Mononuclear cell (primary cell): ENCODE measurements at regions not wholly inside any gene's neighbourhood (a gene's known extent, or its start where the extent isn't known, plus 50 kb on each side); places are given as distances from the start of the nearest gene placed in this dataset.
"Not testable (repeated sequence)": the region's sequence is repeated elsewhere in the genome, so short reads cannot be mapped to it uniquely, and the experiment has no call there.

ENCODE experiments used
- H3K27me3 ChIP-seq: 2 replicates; pipeline ENCODE4 v1.6.0; 2011; ENCODE audit warnings: low read length, control low read depth; ENCODE audit not compliant: insufficient read depth
- H3K4me1 ChIP-seq: 2 replicates; pipeline ENCODE4 v1.5.1; 2011; ENCODE audit warnings: mild to moderate bottlenecking, low read length, control low read depth; ENCODE audit not compliant: insufficient read depth
- H3K4me3 ChIP-seq: 2 replicates; pipeline ENCODE4 v1.5.1; 2011; ENCODE audit warnings: mild to moderate bottlenecking, low read length, moderate library complexity
- H3K9me3 ChIP-seq: 2 replicates; pipeline ENCODE4 v1.5.1; 2011; ENCODE audit warnings: low read depth, mild to moderate bottlenecking, control low read depth, low read length

DNA sequence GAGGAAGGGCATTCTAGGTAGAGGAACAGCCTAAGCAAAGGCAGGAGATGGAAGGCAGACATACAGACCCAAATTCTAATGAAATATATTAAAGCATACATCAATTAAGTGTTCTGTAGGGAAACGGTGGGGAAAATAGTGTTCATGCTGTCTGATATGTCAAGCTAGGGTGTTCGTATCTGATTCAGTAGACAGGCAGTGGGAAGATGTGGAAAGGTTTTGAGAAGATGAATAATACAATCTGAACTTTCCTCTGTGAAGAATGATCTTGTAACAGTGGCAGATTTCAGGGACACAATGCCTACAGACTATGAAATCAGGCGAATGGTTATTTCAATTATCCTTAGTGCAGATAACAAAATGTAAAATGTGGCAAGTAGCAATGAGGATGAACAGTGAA lies 594.2 kb downstream of the KCTD12 start:
- Histone ChIP-seq H3K9me3 (no peaks in the 10 kb centered on the region), H3K27me3 (no peaks in the 10 kb centered on the region), H3K4me3 (no peak overlapping the region), H3K4me1 (no peaks in the 10 kb centered on the region)

DNA sequence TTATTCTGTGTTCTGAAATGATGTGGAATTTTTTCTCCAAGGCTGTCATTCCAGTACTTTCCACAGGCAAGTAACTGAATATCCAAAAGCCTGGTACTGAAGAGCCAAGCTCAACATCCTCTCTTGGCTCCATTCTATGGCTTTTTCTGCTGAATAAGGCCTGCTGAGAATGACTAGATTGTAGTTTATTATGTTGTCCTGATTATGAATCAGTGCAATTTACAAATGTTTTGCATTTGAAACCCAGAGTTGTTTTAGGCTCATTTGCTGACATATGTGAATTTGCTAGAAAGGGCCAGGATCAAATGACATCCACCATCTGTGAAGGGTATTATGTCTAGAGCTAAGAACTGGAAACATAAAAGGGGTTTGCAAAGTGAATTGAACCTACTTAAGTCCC lies 596.6 kb downstream of the KCTD12 start:
- H3K9me3 ChIP-seq, result no peaks in the 10 kb centered on the region
- H3K4me1 ChIP-seq, result no peaks in the 10 kb centered on the region
- H3K4me3 ChIP-seq, result no peak overlapping the region
- no peaks in the 10 kb centered on the region for H3K27me3 ChIP-seq

DNA sequence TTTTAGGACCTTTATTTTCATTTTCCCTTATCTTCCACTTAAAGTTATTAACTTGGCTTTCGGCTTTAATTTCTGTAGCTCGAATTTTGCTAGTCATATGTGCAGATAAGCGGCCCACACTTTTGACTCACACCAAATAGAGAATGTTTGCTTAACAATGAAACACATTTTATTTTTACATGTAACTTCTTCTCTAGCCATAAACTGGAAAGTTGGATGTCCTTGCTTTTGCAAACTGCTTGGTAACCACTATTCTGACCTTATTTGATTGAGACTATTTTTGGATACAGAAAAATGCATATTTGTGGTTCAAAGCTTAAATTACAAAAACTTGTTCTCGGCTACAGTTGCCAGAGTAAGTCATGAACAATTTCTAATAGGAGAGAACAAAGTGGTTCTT lies 600.0 kb downstream of the KCTD12 start:
- no peaks in the 10 kb centered on the region for H3K27me3 ChIP-seq
- no peak overlapping the region for H3K4me3 ChIP-seq
- H3K4me1 ChIP-seq, result no peaks in the 10 kb centered on the region
- no peaks in the 10 kb centered on the region for H3K9me3 ChIP-seq

DNA sequence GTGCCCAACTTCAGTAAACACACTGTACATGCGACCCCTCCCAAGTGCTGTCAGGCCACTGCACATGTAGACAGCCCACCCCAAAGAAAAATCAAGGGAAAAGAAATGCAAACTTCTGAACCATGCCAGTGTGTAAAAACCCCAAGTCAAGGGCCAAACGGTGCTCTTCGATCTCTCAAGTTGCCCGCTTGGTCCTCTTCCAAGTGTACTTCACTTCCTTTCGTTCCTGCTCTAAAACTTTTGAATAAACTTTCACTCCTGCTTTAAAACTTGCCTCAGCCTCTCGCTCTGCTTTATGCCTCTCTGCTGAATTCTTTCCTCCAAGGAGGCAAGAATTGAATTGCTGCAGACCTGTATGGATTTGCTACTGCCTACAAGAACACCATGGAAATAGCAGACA lies 600.7 kb downstream of the KCTD12 start:
- H3K4me3 ChIP-seq, result no peak overlapping the region

DNA sequence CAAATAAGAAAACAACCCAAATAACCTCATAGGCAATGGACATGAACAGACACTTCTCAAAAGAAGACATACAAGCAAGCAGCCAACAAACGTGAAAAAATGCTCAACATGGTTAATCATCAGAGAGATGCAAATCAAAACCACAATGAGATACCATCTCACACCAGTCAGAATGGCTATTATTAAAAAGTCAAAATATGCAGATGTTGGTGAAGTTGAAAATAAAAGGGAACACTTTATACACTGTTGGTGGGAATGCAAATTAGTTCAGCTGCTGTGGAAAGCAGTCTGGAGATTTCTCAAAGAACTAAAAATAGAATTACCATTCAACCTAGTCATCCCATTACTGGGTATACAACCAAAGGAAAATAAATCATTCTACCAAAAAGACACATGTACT lies 606.4 kb downstream of the KCTD12 start:
- H3K9me3 ChIP-seq, H3K4me1 ChIP-seq, H3K27me3 ChIP-seq, H3K4me3 ChIP-seq: not testable (repeated sequence)

More for the DNA sequence above, 600.7 kb downstream of the KCTD12 start:
- no peaks in the 10 kb centered on the region for H3K9me3 ChIP-seq
- no peaks in the 10 kb centered on the region for H3K27me3 ChIP-seq
- H3K4me1 ChIP-seq, result no peaks in the 10 kb centered on the region

DNA sequence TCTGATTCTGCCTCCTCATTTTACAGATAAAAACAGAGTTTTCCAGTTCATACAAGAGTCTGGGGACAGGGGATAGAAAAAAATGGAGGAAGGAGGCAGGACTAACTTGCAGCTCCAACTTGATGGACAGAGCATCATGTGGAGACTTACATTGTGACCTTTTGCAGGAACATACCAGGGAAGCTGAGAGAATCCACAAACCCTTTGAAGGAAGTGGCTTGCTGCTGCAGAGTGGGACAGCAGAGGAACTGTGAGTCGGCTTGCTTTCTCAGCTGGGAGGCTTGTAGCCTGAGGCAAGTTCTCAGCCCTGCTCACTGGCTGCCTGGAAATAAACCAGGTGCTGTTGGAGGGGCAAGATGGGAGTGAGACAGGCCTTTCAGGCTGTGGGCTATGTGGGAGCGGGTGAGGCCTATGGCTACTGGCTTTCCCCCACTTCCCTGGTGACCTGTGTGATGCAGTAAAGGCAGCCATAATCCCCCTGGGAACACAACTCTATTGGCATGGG lies 614.4 kb downstream of the KCTD12 start:
- Histone ChIP-seq H3K4me1 (no peaks in the 10 kb centered on the region), H3K4me3 (no peak overlapping the region), H3K9me3 (no peaks in the 10 kb centered on the region)

DNA sequence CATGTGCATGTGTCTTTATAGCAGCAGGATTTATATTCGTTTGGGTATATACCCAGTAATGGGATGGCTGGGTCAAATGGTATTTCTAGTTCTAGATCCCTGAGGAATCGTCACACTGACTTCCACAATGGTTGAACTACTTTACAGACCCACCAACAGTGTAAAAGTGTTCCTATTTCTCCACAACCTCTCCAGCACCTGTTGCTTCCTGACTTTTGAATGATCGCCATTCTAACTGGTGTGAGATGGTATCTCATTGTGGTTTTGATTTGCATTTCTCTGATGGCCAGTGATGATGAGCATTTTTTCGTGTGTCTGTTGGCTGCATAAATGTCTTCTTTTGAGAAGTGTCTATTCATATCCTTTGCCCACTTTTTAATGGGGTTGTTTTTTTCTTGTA lies 617.9 kb downstream of the KCTD12 start:
- not testable (repeated sequence) for H3K27me3 ChIP-seq, H3K4me1 ChIP-seq, H3K4me3 ChIP-seq, H3K9me3 ChIP-seq

More for the DNA sequence above, 614.4 kb downstream of the KCTD12 start:
- H3K27me3 ChIP-seq, result no peaks in the 10 kb centered on the region

DNA sequence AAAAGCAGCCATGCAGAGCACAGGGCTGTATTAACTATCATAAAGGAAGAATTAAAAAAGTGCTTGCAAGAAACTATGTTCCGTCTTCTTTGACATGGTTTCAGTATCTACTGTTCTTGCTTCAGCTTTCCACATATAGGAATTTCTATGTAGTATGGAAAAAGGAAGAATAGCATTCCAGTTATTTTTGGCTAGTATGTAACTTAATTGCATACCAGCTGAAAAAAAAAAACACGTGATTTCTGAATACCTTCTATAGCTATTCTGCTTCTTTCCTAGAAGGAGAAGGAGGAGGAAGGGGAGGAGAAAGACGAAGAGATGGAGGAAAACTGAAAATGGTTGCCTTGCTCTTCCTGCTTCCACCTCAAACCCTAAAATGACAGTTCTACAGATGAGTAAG lies 619.0 kb downstream of the KCTD12 start:
- no peaks in the 10 kb centered on the region for H3K4me1 ChIP-seq
- H3K27me3 ChIP-seq, result no peaks in the 10 kb centered on the region
- H3K9me3 ChIP-seq, result no peaks in the 10 kb centered on the region
- no peak overlapping the region for H3K4me3 ChIP-seq

DNA sequence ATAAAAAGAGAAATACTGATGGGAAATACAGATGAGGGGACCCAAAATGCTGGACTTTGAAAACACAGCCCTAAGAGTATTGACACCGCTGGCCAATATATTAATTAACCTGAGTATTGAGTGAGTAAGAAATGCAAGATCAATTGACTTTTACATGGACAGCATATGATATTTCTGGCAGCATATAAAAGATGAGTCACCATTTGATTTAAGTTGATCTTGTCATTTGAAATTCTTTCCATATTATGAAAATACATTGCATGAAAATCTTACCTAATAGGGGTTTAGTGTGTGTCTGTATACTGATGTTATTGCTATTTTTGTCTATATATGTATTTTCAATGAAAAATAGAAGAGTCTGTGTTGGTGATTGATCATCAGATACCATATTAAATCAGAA lies 619.6 kb downstream of the KCTD12 start:
- Histone ChIP-seq H3K4me1 (no peaks in the 10 kb centered on the region), H3K9me3 (no peaks in the 10 kb centered on the region), H3K4me3 (no peak overlapping the region), H3K27me3 (no peaks in the 10 kb centered on the region)

DNA sequence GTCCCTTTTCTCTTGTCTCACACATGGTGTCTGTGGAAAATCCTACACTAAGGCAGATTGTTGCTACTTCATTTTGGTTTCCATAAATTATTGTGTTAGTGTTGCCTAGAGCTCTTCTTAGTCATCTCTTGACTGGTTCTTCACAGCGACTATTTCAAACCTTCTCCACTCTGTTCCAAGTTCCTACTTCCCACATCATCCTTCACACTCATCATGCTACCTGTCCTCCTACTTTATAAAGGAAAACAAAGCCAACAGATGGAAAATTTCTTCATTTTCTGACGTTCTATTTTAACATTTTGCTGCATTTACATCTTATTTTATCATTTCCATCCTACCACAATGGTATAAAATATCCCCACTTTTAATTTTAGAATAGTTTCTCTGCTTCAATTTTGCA lies 614.1 kb downstream of the LMO7 start:
- H3K9me3 ChIP-seq, result no peaks in the 10 kb centered on the region
- H3K4me1 ChIP-seq, result no peaks in the 10 kb centered on the region
- no peak overlapping the region for H3K4me3 ChIP-seq
- H3K27me3 ChIP-seq, result no peaks in the 10 kb centered on the region

DNA sequence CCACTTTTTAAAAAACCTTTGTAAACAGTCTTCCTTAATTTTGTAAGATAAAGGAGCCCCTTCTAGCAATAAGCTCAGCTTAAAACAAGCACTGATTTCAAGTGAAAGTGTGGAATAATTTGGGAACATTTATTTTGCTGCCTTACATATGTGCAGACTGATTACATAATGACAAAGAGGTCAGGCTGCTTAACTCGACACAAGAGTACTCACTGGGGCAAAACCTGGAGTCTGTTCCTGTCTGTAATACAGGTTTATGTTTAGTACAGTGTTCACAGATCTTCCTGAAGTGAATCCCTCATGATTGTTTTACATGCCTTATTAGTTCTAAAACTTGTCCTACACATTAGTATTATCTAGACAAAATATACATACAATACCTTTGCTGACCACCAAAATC lies 609.8 kb downstream of the LMO7 start:
- Histone ChIP-seq H3K27me3 (no peaks in the 10 kb centered on the region), H3K4me3 (no peak overlapping the region), H3K9me3 (no peaks in the 10 kb centered on the region), H3K4me1 (no peaks in the 10 kb centered on the region)

DNA sequence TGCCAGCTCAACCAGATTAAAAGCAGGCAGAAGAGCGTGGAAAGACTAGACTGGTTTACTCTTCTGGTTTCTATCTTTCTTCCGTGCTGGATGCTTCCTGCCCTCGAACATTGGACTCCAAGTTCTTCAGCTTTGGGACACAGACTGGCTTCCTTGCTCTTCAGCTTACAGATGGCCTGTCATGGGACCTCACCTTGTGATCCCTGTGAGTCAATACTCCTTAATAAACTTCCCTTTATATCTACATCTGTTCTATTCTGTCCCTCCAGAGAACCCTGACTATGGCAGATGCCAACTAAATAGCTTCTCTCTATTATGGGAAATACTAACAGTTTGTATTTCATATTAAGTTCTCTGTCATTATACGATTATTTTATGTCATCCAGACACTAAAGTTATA lies 609.1 kb downstream of the LMO7 start:
- no peaks in the 10 kb centered on the region for H3K4me1 ChIP-seq
- no peaks in the 10 kb centered on the region for H3K27me3 ChIP-seq
- no peaks in the 10 kb centered on the region for H3K9me3 ChIP-seq
- no peak overlapping the region for H3K4me3 ChIP-seq

DNA sequence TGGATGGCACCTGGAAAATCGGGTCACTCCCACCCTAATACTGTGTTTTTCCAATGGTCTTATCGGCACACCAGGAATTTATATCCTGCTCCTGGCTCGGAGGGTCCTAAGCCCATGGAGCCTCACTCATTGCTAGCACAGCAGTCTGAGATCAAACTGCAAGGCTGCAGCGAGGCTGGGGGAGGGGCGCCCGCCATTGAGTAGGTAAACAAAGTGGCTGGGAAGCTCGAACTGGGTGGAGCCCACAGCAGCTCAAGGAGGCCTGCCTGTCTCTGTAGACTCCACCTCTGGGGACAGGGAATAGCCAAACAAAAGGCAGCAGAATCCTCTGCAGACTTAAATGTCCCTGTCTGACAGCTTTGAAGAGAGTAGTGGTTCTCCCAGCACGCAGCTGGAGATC lies 607.0 kb downstream of the LMO7 start:
- H3K27me3 ChIP-seq, H3K4me1 ChIP-seq, H3K9me3 ChIP-seq, H3K4me3 ChIP-seq: not testable (repeated sequence)

DNA sequence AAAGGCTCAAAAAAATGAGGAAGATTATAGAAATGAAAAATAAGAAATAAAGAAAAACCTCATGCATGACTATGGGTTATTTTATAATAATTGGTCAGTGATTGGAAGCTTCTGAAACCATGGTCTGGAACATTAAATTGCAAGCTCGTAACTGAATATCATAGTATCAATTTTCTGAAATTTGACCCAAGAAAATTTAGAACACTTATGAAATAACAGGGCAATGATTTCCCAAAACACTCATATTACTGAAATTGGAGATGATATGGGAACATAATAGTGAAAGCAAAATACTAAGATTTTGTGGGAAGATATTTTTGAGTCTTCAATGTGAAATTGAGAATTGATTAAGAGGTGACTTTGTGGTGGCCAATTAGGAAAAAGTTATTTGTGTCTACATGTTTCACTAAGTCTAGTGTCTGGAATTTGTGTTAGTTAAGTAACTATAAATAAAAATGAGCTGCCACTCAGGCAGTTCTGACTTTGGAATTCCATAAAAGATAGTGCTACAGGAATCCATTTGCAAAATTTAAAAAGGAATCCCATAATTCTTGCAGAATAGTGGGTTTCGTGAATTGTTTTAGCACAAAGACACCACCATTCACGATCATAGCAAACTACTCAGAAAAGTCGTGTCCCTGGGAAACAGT lies 603.0 kb downstream of the LMO7 start:
- Histone ChIP-seq H3K4me1 (no peaks in the 10 kb centered on the region), H3K9me3 (no peaks in the 10 kb centered on the region), H3K27me3 (no peaks in the 10 kb centered on the region), H3K4me3 (no peak overlapping the region)

DNA sequence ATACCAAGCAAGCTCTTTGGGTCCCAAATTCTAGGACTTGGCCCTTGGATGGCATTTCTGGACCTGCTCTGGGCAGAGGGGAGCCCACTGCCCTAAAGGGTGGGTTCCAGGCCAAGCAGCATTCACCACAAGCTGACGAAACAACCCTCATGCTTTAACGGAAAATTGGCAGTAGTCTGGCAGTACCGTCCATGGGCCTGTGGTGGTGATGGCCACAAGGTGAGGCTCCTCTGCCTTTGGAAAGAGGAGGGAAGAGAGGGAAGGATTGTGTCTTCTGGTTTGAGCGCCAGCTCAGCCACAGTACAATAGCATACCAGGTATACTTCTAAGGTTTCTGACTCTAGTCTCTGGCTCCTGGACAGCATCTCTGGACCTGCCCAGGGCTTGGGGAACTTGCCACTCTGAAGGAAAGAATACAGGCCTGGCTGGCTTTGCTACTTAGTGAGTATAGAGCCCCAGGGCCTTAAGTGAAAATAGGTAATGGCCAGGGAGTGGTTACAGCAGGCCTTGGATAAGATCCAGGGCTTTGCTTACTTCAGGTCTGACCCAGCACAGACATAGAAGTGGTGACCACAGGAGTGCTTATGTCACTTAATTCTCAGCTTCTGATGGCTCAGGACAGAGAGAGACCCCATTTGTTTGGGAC lies 595.5 kb downstream of the LMO7 start:
- no peaks in the 10 kb centered on the region for H3K9me3 ChIP-seq
- no peaks in the 10 kb centered on the region for H3K27me3 ChIP-seq
- H3K4me1 ChIP-seq, result no peaks in the 10 kb centered on the region
- no peak overlapping the region for H3K4me3 ChIP-seq

DNA sequence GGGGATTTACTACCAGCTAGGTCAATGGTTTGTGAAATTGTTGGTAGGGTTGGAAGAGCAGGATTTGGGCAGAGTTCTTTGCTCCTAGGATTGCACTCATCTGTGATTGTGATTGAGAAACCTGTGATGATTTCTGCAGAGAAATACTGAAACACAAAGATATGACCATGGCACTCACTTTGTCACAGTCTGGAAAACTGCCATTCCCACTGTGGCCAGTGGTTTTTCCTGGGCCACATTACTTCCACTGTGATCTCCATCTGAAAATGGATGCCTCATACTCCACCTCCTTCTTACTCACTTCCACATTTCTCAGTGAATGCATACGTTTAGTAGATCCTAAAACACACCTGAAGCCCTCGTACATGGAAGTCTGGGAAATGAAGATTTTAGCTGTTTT lies 593.2 kb downstream of the LMO7 start:
- H3K4me1 ChIP-seq, result no peaks in the 10 kb centered on the region
- no peaks in the 10 kb centered on the region for H3K27me3 ChIP-seq
- H3K9me3 ChIP-seq, result no peaks in the 10 kb centered on the region
- no peak overlapping the region for H3K4me3 ChIP-seq
